GM12892 (cell line): ENCODE measurements at regions not wholly inside any gene's neighbourhood (a gene's known extent, or its start where the extent isn't known, plus 50 kb on each side); places are given as distances from the start of the nearest gene placed in this dataset.

Experiments
- POLR2A ChIP-seq: IDR thresholded peaks from 2 replicates; pipeline ENCODE4 v1.6.1; 2011; ENCODE audit warnings: low read depth, low read length, control low read depth
- POLR2AphosphoS5 ChIP-seq: IDR thresholded peaks from 2 replicates; pipeline ENCODE4 v1.6.1; 2011; ENCODE audit warnings: low read depth, low read length, control low read depth

GRCh38 chr14:21940887-21941856 lies 267.6 kb upstream of the OR4E1 start:
- no peak for TF ChIP-seq POLR2A
- TF ChIP-seq POLR2AphosphoS5, result no peak
